ENCODE measurements at regions not wholly inside any gene's neighbourhood (a gene's known extent, or its start where the extent isn't known, plus 50 kb on each side); places are given as distances from the start of the nearest gene placed in this dataset.

DNA sequence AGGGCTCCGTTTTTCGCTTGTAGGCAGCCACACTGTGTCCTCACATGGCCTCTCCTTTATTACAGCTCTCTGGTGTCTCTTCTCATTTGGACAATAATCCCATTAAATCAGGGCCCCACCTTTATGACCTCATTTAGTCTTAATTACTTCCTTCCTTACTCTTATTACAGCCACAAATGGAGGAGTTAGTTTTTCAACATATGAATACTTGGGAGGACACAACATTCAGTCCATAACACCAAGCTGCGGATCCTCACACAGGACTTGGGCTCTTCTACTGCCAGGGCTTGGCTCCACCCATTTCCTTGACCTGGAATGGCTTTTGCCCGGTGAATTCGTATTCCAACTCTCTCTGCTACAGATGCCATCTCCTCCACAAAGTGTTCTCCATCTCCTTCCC, 74.3 kb upstream of the SLC7A14 start:
- H3K27ac ChIP-seq (ENCODE audit: control insufficient read depth, insufficient read depth, low read length), result no peak overlapping the region
- H3K9me3 ChIP-seq (ENCODE audit: control insufficient read depth, low read depth, low read length), result no peaks in the 10 kb centered on the region
- H4K20me1 ChIP-seq (ENCODE audit: control insufficient read depth, extremely low read depth, insufficient read depth, low read length), result no peaks in the 10 kb centered on the region
- FAIRE-seq (no peak), DNase-seq (ENCODE audit: low read depth, low spot score) (no peak)
- H3K4me3 ChIP-seq (ENCODE audit: control insufficient read depth in 2 of 3, extremely low read depth in 1 of 3, insufficient read depth in 2 of 3, low read depth in 1 of 3, low read length in 3 of 3), result no peak overlapping the region
- no peak overlapping the region for H2AFZ ChIP-seq (ENCODE audit: control insufficient read depth, low read length)
- H3K4me1 ChIP-seq (ENCODE audit: control insufficient read depth, extremely low read depth, insufficient read depth, low read length), result no peaks in the 10 kb centered on the region
- TF ChIP-seq, protein P1, sequence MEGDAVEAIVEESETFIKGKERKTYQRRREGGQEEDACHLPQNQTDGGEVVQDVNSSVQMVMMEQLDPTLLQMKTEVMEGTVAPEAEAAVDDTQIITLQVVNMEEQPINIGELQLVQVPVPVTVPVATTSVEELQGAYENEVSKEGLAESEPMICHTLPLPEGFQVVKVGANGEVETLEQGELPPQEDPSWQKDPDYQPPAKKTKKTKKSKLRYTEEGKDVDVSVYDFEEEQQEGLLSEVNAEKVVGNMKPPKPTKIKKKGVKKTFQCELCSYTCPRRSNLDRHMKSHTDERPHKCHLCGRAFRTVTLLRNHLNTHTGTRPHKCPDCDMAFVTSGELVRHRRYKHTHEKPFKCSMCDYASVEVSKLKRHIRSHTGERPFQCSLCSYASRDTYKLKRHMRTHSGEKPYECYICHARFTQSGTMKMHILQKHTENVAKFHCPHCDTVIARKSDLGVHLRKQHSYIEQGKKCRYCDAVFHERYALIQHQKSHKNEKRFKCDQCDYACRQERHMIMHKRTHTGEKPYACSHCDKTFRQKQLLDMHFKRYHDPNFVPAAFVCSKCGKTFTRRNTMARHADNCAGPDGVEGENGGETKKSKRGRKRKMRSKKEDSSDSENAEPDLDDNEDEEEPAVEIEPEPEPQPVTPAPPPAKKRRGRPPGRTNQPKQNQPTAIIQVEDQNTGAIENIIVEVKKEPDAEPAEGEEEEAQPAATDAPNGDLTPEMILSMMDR (optimal IDR thresholded peaks at IDR 0.05 in 1 of 3, IDR thresholded peaks at IDR 0.05 in 1 of 3, conservative IDR thresholded peaks at IDR 0.05 in 1 of 3; ENCODE audit: extremely low read depth in 1 of 3, insufficient read depth in 2 of 3, low read length in 3 of 3), result no peak
- no peak for TF ChIP-seq EZH2 (IDR thresholded peaks at IDR 0.05; ENCODE audit: low read length)
- no peak overlapping the region for H3K9ac ChIP-seq (ENCODE audit: control insufficient read depth, extremely low read depth, insufficient read depth, low read length)
- dilution Hi-C loops (cut with MboI; ENCODE audit: extremely low pct_ligation_motif_present, low sequenced_read_pairs), result no loop called here
- H3K4me2 ChIP-seq (ENCODE audit: control insufficient read depth, extremely low read depth, insufficient read depth, low read depth, low read length), result no peak overlapping the region
- no peaks in the 10 kb centered on the region for H3K27me3 ChIP-seq (ENCODE audit: control insufficient read depth, extremely low read depth, insufficient read depth, low read length)
- H3K36me3 ChIP-seq (ENCODE audit: control insufficient read depth in 2 of 2, extremely low read depth in 1 of 2, insufficient read depth in 2 of 2, low read length in 2 of 2), result no peaks in the 10 kb centered on the region
- H3K79me2 ChIP-seq (ENCODE audit: control insufficient read depth, insufficient read depth, low read length), result no peaks in the 10 kb centered on the region
- H3K9me1 ChIP-seq (ENCODE audit: control insufficient read depth, extremely low read depth, insufficient read depth, low read length), result no peaks in the 10 kb centered on the region

DNA sequence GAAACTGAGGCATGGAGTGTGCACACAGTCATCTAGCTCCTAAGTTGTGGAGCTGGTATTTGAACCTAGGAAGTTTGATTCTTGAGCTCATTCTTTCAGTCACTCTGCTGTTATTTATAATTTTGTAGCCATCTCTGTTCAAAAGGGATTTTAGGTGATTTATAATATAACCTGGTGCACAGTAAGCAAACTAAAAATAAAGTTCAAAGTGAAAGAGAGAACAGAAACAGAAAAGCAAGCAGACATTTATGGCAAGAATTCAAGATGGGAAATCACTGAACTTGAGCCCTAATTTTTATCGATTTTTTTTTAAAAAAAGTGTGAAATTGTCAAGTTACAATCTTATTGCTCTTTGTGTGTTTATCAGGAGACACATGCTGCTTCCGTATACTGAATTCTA, 71.4 kb upstream of the SLC7A14 start:
- DNase-seq (ENCODE audit: low read depth, low spot score) (no peak), FAIRE-seq (no peak)
- H4K20me1 ChIP-seq (ENCODE audit: control insufficient read depth, extremely low read depth, insufficient read depth, low read length), result no peaks in the 10 kb centered on the region
- H3K79me2 ChIP-seq (ENCODE audit: control insufficient read depth, insufficient read depth, low read length), result no peaks in the 10 kb centered on the region
- H3K4me3 ChIP-seq (ENCODE audit: control insufficient read depth in 2 of 3, extremely low read depth in 1 of 3, insufficient read depth in 2 of 3, low read depth in 1 of 3, low read length in 3 of 3), result no peak overlapping the region
- TF ChIP-seq, protein P1 (optimal IDR thresholded peaks at IDR 0.05 in 1 of 3, IDR thresholded peaks at IDR 0.05 in 1 of 3, conservative IDR thresholded peaks at IDR 0.05 in 1 of 3; ENCODE audit: extremely low read depth in 1 of 3, insufficient read depth in 2 of 3, low read length in 3 of 3), result no peak
- no peak for TF ChIP-seq EZH2 (IDR thresholded peaks at IDR 0.05; ENCODE audit: low read length)
- dilution Hi-C loops (cut with MboI; ENCODE audit: extremely low pct_ligation_motif_present, low sequenced_read_pairs), result no loop called here
- H3K9me3 ChIP-seq (ENCODE audit: control insufficient read depth, low read depth, low read length), result no peaks in the 10 kb centered on the region
- no peaks in the 10 kb centered on the region for H3K9me1 ChIP-seq (ENCODE audit: control insufficient read depth, extremely low read depth, insufficient read depth, low read length)
- H3K27me3 ChIP-seq (ENCODE audit: control insufficient read depth, extremely low read depth, insufficient read depth, low read length), result no peaks in the 10 kb centered on the region
- H3K4me1 ChIP-seq (ENCODE audit: control insufficient read depth, extremely low read depth, insufficient read depth, low read length), result no peaks in the 10 kb centered on the region
- no peak overlapping the region for H3K9ac ChIP-seq (ENCODE audit: control insufficient read depth, extremely low read depth, insufficient read depth, low read length)
- H2AFZ ChIP-seq (ENCODE audit: control insufficient read depth, low read length), result no peak overlapping the region
- H3K4me2 ChIP-seq (ENCODE audit: control insufficient read depth, extremely low read depth, insufficient read depth, low read depth, low read length), result no peak overlapping the region
- H3K36me3 ChIP-seq (ENCODE audit: control insufficient read depth in 2 of 2, extremely low read depth in 1 of 2, insufficient read depth in 2 of 2, low read length in 2 of 2), result no peaks in the 10 kb centered on the region
- H3K27ac ChIP-seq (ENCODE audit: control insufficient read depth, insufficient read depth, low read length), result no peak overlapping the region
